Testis (tissue), 2 donors: ENCODE measurements at regions not wholly inside any gene's neighbourhood (a gene's known extent, or its start where the extent isn't known, plus 50 kb on each side); places are given as distances from the start of the nearest gene placed in this dataset.

ENCODE experiments used
- POLR2A ChIP-seq: fragments of 450-650 bp; IDR thresholded peaks from one replicate; pipeline ENCODE4 v1.6.1; 2017; ENCODE audit warnings: antibody characterized with exemption, mild to moderate bottlenecking, moderate library complexity
- TF ChIP-seq, protein P1 (sequence below), 3 experiments: fragments of 450-650 bp in 2 of 3; fragments of 200-600 bp in 1 of 3; sonication (generic) in 1 of 3; IDR thresholded peaks; one replicate each; pipeline ENCODE4 v1.5.1; 2016 to 2019; ENCODE audit warnings: antibody characterized with exemption in 3 of 3, mild to moderate bottlenecking in 2 of 3, moderate library complexity in 1 of 3

DNA sequence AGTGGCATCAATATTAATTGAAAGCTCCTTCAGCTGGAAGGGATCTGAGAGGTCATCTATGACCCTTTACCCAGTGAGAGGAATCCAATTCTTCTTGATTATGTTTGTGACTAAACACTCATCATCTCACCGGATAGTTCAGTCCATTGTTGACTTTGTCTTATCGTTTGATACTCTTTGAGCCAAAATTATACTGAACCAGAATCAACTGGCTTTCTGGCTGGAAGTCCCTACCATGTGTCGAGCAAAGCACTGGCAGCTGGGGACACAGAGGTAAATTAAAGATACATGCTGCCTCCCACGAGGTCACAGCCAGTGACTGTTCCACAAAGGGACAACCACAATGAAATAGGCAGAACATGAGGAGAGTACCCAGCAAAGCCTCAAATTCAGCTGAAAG lies 91.4 kb upstream of the FHL2 start:
- TF ChIP-seq, protein P1, sequence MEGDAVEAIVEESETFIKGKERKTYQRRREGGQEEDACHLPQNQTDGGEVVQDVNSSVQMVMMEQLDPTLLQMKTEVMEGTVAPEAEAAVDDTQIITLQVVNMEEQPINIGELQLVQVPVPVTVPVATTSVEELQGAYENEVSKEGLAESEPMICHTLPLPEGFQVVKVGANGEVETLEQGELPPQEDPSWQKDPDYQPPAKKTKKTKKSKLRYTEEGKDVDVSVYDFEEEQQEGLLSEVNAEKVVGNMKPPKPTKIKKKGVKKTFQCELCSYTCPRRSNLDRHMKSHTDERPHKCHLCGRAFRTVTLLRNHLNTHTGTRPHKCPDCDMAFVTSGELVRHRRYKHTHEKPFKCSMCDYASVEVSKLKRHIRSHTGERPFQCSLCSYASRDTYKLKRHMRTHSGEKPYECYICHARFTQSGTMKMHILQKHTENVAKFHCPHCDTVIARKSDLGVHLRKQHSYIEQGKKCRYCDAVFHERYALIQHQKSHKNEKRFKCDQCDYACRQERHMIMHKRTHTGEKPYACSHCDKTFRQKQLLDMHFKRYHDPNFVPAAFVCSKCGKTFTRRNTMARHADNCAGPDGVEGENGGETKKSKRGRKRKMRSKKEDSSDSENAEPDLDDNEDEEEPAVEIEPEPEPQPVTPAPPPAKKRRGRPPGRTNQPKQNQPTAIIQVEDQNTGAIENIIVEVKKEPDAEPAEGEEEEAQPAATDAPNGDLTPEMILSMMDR (IDR thresholded peaks at IDR 0.05), result no peak
- TF ChIP-seq POLR2A, result no peak
